HG03196 (cell line): ENCODE measurements at regions not wholly inside any gene's neighbourhood (a gene's known extent, or its start where the extent isn't known, plus 50 kb on each side); places are given as distances from the start of the nearest gene placed in this dataset.

Experiments used
- ATAC-seq: cut with Tn5 transposase; IDR thresholded peaks from one replicate; pipeline ENCODE4 v1.9.1; 2021; ENCODE audit not compliant: unreplicated experiment

- no peak for ATAC-seq
These were observed 143.4 kb upstream of the CDH6 start for GRCh38 chr5:31049936-31050704.

DNA sequence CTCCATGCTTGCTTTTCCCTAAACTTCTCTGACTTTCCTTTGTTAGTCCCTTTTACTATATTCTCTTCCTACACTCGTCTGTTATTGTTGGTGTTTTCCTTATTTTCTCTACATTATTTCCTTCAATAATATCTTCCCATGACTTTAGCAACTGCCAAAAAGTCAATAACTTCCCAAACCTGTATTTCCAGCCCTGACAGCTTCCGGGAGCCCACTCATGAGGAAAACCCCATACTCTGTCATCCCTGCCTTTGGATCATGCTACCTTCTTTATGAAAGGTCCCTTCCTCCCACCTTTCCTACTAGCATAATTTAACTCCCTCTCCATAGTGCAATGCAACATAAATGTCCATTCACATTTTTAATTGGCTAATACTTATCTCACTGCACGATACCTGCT, 144.0 kb upstream of the CDH6 start:
- ATAC-seq = no peak

DNA sequence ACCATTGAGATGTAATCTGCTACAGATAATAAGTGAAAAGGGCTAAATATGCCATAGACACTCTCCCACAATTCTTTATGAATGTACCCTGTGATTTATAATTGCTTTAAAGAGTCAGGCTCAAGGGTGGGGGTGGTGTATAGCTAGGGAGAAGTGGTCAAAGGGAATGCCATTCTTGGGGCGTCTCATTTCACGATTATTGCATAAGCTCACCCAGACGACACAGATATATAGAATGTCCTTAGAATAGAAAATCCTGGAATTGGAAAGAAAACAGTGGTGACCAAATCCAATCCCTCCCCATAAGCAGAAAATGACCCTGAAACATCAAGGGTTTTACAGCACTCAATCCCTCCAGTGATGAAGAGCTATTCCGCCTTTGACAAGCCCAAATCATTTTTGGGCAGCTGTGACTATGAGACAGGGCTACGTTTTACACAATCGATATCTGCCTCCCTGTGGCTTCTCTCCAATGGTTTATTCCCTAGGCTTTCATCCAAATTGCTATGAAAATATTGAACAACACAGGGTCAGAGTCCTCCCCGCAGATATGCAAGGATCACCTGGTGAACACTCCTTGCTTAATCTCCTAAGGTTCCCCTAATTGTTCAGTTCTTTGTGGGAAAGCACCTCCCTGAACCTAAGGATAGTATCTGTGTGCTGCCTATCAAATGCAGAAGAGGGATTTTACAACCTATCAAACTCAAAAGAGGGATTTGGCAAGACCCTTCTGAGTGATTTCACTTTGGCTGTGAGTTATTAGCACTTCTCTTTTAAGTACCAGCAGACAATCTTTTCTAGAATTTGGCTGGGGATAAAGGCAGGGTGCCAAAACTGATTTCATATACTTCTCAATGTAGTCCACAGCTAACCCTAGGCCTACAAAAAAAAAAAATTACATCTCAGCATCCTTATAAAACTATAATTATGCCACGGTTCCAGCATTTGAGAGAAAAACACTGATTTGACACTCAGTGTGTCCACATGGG, 144.9 kb upstream of the CDH6 start:
- no peak for ATAC-seq

DNA sequence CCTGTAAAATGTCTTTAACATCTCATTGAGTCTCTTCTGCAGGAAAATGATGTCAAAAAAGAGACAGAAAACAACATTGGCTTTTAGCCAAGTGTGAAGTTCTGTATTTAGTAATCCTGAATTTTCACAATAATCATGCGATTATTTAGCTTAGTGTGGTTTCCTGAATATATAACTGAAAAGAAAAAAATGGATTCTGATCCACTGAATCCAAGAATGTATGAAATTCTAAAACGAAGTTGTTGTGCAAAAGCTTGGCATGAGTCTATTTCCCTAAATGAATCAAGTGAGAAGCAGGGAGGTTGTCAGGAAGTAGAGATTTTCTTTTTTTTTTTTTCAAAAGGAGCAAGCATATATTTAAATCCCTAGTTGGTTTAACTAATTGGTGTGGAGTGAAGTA, 145.9 kb upstream of the CDH6 start:
- no peak for ATAC-seq

DNA sequence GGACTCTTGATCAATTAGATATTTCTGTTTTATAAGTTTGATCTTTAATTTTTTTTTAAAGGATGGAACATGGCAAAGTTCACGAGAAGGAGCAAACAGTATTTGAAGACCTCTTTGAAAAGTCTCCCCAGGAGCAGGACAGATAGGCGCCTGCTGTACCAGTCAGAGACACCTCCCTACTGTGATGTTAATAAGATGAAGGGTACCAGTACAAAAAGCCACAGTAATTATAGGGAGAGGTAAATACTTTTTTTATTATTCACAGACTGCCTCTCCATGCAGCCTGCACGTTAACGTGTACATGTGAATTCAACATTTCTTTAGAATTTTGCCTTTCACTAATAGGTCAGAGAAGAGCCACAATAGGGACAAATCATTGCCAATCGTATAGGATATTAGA, 146.5 kb upstream of the CDH6 start:
- ATAC-seq = no peak

- ATAC-seq = no peak
These were observed 157.1 kb upstream of the CDH6 start for GRCh38 chr5:31036411-31036810.

GRCh38 chr5:31033295-31033694, 160.2 kb upstream of the CDH6 start:
- ATAC-seq = no peak

GRCh38 chr5:31029925-31030324, 163.6 kb upstream of the CDH6 start:
- ATAC-seq = no peak

DNA sequence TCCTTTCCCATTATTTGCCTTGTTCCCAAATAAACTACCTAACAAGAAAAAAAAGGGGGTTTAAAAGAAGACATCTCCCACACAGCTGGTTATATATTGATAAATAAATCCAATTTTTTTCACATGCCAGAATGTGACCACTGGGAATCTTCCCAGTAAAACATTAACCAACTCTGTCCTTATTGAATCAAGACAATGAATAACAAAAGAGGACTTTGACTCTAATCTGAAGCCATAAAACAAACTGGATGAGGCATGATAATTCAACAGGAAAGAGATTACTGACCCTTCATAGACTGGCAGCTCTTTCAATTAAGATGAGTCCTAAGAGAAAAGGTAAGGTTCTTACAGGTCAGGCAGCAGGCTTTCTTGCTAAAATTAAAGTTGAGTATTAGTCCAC, 165.8 kb upstream of the CDH6 start:
- ATAC-seq = no peak

- ATAC-seq = no peak
These were observed 170.4 kb upstream of the CDH6 start for GRCh38 chr5:31023105-31023504.

DNA sequence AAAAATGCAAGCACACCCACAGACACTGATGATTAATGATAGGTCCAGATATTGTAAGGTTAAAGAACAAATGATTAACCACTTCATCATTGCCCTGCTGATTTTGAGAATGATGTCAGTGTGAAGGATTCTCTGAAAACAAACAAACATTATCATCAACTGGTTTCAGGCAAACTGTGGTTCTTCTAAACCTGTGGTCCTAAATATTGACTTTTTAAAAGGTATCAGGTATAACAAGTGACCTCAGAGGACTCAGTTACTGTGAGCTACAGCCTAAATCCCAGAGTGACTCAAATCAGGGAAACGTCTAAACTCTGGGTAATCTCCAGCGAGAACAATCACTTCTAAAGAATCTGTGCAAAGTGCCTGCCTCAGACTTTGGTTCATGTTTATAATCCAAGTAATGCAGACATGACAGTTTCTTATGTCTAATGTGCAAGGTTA, 172.3 kb upstream of the CDH6 start:
- no peak for ATAC-seq

DNA sequence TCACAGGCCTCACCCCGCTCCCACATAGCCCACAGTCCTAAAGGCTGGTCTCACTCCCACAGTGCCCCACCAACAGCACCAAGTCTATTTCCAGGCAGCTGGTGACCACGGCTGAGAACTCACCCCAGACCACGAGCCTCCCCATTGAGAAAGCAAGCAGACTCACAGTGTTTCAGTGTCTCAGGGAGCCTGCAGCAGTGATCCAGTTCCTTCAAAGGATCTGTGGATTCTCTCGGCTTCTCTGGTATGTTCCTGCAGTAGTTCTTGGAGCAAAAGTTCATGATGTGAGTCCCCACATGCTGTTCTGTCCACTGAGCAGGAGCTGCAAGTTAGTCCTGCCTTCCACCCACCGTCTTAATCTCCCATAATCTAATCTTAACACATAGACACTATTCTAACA, 185.3 kb upstream of the CDH6 start:
- no peak for ATAC-seq

- no peak for ATAC-seq
These were observed 185.8 kb upstream of the CDH6 start for GRCh38 chr5:31007672-31008071.

DNA sequence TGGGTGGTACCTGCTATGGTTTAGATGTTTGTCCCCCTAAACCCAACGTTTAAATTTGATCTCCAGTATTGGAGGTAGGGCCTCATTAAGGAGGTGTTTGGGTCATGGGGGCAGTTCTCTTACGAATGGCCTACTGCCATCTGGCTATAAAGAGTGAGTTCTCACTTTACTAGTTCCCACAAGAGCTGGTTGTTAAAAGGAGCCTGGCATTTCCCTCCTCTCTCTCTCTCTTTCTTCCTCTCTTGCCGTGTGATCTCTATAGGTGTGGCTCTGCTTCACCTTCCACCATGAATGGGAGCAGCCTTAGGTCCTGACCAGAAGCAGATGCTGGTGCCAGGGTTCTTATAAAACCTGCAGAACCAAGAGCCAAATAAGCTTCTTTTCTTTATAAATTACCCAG, 193.2 kb upstream of the CDH6 start:
- ATAC-seq = no peak

DNA sequence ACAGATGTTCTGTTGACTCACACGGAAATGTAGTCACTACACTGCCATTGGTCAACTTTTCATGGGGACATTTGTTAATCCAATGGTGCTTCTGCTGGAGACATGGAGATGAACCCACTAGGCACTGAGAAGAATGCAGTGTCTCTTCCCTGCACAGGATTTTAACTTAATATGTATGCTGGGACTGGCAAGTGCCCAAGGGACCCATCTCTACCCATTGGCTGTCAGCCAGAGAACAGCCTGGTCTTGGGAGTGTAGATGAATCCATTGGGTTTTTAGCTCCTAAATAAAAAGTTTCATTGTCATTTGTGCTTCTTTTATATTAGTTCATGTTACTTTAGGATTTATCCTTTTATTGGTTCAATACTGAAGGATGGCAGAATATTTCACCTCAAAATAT, 195.8 kb upstream of the CDH6 start:
- ATAC-seq = no peak

DNA sequence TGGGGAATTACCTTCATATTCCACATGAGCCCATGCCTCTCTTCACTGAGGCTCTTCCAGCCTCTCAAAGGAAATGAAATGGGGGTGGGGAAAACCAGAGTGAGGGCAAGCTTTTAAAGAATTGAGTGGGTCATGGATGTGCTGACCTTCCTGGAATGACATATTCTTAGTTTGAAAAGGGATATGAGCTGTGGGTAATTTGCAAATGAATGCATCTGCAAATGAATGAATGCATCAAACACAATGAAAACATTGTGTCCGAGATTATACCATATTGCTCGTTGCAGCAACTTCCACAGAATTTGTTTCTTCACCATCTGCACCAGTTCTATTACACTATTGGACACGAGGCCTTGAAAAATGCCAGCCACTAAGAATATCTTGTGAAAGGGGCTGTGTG, 198.6 kb upstream of the CDH6 start:
- no peak for ATAC-seq

DNA sequence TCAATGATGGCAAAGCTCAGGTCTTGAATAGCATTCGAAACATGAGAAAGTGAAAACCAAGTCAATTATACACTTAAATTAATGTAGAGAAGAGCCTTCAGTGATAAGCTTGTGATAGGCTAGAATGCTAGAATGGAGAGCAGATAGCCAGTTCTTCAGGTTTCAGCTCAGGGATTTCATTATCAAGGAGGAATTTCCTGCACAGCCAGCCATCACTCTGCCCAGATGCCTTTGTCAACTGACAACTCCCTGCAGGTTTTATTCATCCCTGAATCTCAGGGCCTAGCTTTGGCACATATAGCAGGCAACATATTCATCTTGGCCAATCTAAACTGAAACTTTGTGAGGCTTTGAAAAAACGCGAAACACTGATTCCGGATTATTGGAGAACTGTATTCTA, 199.3 kb upstream of the CDH6 start:
- ATAC-seq = no peak

- no peak for ATAC-seq
These were observed 202.0 kb upstream of the CDH6 start for GRCh38 chr5:30991462-30991861.

- ATAC-seq = no peak
These were observed 211.9 kb upstream of the CDH6 start for GRCh38 chr5:30981576-30981975.

GRCh38 chr5:30968971-30969370, 224.5 kb upstream of the CDH6 start:
- no peak for ATAC-seq

DNA sequence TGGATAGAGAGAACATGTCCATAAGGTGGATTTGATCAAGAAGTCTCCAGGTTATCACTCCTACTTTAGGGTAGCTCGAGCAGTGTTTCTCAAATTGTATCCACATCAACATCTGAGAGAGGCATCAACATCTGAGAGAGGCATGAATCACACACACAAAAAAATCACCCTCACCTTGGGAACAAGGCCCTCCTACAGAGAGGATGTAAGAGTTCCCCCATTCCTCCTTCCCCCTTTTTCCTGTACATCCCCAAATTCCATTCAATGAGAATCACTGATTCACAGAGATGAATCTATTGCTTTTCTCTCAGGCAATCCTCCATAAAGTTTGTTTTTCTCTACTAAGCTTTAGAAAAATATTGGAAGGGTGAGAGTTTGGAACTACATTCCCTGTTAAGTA, 233.4 kb upstream of the CDH6 start:
- ATAC-seq = no peak

GRCh38 chr5:30959238-30959637, 234.2 kb upstream of the CDH6 start:
- no peak for ATAC-seq
